Effector CD8-positive, alpha-beta T cell (primary cell): ENCODE measurements at regions not wholly inside any gene's neighbourhood (a gene's known extent, or its start where the extent isn't known, plus 50 kb on each side); places are given as distances from the start of the nearest gene placed in this dataset.

ENCODE experiments used
- DNase-seq: peaks from one replicate; lab custom pipeline; 2025; lab: John Stamatoyannopoulos, UW

DNA sequence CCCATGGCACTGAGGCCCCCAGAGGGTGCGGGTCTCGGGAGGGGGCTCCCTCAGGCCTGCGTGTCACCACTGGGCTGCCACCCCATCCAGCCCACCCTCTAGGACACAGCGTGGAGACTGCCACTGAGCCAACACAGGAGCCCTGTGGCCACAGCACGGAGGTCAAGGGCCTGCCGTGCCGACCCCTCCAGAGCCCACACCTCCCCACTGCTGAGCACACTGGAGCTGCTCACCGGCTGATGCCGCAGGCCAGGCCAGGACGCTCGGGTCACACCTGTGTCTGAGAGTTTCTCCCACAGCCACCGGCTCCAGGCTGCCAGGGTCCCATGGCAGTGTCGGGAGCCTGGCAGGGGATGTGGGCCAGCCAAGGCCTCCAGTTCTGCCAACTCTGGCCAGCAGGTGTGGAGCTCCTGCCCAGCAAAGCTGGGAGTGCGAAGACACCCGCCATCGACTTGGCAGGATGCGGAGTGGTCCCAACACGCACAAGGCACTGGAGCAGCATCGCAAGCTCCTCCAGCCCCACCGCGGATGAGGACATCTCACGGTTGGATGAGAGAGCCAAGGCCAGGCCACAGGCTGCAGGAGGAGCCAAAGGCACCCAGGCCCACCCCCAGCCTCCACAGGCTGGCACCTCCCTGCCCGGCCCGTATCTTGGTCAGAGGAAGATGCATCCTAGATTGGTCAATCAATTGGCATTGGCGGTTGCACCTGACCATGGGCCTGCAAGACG is 187.1 kb downstream of the BRD1 start:
- DNase-seq = no peak

DNA sequence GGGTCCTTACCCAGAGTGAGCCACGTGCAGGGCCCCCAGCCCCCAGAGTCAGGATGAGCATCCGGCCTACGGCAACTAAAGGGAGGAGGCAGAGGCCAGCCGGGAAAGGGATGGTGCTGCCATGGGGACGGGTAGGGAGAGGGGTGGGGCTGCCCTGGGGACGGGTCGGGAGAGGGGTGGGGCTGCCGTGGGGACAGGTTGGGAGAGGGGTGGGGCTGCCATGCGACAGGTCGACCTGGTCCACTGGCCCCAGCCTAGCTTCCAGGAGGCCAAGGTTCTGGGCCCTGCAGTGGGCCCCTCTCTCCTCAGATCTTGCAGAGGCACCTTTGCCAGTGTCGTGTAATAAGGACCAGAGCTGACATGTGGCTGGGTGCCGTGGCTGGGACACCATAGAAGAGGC is 187.7 kb downstream of the BRD1 start:
- DNase-seq = no peak

DNA sequence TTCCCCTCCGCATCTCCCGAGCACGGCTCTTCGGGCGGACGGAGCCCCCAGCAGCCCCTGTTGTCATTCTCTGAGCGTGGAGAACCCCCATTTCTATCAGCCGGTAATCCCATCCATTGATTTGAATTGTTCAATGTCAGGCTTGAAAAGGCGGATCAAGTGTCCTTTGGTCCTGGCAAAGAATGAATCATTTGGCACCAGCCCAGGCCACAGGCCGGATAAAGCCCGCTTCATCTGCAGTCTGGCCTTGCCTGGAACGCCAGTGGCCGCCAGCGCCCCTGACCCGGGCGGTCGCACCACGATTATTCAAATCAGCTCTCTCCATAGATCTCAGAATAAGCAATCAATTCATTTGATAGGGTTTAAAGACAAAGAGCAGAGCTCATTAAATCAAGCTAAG is 188.9 kb downstream of the BRD1 start:
- no peak for DNase-seq

DNA sequence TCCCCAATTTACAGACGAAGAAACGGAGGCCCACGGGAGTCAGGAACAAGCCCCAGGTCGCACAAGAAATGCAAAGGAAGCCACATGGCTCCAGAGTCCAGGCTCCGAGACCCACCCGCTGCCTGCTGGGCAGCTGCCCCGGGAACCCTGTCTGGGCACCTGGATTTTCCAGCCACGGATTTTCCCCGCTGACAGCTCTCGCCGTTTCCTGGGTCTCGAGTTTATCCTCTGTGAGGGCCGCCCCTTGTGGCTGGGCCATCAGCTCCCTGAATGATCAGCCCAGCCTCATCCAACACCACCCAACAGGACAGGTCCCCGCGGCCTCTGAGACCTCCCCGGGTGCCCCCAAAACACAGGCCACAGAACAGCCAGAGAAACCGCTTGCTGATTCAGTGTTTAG is 189.7 kb downstream of the BRD1 start:
- no peak for DNase-seq

DNA sequence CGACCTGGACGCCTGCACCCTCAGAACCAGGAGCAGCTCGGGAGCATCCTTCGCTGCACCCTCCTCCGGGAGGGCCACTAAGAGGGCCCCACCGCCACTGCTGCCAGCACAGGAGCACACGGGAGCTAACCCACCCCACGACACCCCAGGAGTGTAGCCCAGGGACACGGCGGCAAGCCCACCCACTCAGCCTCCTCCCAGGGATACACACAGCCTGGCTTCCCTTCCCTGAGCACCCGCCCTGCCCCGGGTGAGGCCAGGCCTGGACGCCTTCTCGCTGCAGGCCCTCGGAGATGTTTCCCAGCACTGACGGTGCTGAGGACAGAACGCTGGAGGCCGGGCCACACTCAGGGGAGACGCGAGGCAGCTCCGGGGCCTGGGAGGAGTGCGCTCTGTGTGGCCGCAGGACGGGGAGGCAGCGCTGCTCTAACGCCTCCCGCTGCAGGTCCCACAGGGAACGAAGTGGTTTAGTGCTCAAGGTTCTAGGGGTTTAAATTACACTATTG is 190.4 kb downstream of the BRD1 start:
- DNase-seq = no peak

DNA sequence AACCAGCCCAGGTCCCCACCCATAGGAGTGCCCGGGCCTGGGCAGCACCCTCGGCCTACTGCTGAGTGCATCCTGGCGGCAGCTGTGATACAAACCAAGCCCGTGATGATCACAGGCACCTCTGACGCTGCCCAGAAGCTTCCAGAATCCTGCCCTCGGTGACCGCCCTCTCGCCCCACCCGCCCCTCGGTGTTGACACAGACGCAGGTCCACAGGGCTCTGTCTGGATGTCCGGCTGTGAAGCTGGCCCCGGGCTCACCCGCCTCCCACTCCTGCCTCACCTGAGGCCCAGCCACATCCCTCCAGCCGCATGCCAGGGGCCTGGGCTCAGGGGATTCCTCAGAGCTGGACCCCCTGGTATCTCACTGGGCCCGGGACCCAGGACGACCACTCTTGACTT is 191.0 kb downstream of the BRD1 start:
- DNase-seq = no peak

DNA sequence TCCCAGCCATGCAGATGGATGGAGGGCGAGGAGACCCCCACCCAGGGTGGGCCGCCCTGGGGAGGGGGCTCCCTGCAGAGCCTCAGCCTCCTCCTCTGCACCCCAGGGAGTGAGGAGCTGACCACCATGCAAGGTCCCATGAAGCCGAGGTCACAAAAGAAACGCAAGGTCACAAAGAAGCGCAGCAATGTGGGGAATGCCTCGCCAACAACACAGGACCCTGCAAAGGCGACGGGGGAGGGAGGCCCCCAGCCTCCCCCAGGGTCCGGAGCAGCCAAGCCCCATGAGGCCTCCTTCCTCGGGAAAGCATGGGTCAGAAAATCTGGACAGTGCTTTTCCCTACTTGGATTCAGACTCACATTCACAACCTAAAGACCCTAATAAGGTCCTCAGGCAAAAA is 191.5 kb downstream of the BRD1 start:
- DNase-seq = no peak

DNA sequence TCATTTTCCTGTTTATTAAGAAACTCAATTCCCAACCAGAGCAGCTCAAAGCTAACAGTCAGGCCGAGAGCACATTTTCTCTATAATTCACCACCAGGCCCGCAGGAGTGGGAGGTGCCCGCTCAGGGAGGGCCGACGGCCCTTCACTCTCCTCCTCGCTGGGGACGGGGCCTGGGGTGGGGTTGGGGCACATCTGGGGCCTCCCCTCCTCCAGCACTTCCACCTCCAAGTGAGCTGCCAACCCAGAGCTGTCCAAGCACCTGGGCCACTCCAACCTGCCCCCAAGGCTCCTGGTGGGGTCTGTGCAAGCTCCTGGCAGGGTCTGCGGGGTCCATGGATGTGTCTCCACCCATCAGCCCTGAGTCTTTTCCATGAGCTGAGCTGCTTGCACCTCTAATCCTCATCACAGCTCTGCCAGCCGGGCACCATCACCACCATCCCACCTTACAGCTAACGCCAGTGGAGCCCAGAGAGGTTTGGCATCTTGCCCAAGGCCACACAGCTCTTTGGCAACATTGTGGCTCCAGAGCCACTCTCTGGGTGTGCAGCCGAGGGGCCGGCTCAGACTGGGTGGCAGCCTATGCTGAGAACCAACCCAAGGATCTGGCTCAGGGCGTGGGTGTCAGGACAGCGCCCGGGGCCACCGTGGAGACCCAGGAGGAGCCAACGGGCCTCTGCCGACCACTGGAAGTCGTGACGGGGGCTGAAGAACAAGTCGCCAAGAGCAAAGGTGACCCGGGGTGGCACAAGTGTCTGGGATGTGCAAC is 193.5 kb downstream of the BRD1 start:
- DNase-seq = no peak

DNA sequence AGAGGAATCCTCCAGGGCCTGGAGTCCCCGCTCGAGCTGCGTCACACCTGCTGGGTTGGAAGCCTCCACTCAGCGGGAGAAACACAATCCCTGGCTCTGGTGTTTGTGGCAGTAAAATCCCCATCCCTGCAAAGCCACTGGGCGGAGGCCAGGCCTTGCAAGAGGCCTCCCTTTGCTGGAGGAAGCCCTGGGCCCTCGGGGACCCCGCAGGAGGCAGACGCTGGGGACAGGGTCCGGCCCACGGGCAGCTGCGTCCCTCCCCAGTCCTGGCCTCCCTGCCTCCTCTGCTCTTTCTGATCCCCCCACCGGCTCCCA is 194.7 kb downstream of the BRD1 start:
- no peak for DNase-seq

DNA sequence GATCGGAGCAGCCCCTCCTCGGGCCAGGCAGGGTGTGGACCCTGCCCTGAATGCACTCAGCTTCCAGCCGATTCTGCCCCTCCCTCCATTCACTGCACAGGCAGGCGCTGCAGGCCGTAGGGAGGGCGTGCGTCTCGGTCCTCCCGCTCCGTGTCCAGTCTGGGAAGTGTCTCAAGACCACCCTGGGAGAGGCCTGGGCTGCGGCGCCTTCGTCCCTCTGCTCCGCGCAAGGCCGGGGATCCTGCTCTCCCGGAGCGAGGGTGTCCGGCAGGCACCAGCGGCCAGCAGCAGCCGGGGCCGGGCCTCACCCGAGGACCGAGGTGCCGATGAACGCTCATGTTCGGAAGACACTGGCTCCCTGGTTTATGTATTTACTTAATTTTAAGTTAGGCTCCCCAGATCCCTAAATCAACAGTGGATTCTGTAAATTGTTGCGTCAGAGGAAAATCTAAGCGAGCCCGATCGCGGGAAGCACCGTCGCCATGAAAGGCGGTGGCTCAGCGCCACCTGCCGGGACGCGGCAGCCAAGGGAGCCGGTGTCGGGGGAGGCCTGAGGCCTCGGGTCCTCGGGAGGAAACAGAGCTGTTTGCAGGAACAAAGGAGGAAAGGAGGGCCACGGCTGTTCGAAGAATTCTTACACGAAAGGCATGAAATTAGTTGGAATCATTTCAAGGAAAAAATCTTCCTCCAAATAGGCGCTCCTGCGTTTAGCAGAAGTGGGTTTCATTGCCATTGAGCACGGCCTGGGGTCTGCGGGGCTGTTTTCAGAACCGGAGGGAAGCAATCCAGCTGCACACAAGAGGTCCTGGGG is 195.3 kb downstream of the BRD1 start:
- no peak for DNase-seq

DNA sequence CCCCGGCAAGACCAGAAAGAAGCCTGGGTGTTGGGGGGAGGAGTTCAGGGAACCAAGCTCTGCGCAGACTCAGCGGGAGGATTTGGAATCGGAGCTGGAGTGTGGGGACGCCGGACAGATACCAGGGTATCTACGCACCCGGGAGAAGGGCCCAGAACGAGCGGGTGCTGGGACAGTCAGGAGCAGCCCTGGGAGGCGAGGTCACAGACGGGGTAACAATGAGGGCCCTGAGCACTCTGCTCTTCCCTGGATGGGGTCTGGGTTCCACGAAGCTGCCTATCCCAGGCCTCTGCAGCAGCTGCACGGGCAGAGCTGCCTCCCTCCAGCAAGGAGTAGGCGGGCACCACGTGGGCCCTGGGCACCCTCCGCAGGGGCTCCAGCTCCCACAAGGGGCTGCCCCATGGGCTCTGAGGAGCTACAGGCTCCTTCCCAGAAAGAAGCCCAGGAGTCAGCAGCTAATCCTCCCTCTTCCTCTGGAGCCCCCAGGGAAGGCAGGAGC is 197.2 kb downstream of the BRD1 start:
- DNase-seq = no peak

DNA sequence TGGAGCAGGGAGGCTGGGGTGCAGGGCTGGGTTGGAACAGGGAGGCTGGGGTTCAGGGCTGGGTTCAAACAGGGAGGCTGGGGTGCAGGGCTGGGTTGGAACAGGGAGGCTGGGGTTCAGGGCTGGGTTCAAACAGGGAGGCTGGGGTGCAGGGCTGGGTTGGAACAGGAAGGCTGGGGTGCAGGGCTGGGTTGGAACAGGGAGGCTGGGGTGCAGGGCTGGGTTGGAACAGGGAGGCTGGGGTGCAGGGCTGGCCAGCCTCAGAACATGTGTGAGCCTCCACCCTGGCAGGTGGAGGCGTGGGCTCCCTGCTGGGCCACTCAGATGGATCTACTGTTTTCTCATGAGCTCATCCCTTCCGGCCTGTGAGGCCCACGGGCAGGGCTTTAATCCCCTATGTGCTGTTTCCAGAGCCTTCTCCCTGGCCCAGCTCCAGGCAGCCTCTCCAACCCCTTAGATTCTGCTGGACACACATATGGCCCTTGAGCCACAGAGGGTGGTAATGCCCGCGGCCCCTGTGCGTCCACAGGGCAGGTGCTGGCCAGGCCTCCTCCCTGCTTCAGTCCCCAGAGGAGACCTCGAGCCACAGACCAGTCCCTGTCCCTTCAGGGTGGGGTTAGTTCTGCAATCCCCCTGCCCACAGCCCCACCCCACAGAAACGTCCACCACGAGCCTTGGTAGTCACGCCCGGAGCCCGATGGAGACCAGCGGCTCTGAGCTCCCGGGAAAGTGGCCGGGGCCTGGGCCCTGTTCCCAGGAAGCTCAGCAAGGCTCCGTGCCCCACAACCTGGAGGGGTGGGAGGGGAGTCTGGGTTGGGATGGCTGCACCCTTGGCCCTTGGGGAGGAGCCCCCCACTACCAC is 197.9 kb downstream of the BRD1 start:
- DNase-seq = no peak

DNA sequence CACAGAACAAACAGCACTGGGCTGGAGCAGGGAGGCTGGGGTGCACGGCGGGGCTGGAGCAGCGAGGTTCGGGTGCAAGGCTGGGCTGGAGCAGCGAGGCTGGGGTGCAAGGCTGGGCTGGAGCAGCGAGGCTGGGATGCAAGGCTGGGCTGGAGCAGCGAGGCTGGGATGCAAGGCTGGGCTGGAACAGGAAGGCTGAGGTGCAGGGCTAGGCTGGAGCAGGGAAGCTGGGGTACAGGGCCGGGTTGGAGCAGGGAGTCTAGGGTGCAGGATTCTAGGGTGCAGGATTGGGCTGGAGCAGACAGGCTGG is 198.5 kb downstream of the BRD1 start:
- DNase-seq = no peak

DNA sequence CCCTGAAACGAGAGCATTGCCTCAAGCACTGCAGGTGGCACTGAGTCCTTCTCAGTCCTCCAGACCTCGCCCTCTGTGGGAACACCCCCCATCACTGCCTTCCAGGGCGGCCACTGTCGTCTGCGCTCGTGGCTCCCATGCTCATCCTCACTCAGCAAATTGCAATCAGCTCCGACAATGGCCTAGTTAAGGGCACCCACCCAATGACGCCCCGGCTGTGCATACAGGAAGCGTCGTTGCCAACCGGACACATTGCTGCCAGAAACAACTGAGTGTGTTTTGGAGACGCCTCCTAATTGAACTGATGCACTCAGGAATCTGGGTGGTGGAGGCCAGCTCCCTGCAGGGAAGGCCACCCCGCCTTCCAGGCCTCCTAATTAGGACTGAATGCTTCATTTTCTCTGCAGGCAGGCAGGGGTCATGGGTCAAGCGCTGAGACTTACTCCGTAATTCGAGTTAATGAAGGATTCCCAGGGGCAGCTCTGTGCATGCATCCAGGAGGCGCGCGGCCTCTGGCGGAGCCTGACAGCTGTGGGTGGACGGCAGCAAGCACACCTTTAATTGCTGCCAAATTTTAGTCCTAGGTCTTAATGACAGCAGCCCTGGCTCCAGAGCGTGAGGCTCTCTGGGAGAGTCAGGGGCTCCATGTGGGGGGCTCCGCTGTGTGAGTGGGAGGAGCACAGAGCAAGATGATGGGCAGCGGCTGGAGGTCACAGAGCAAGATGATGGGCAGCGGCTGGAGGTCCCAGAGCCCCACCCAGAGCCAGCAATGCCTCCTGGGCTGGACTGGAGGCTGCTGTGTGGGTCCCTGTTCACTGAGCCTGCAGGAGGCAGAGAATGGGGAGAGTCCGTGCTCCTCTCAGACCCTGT is 199.0 kb downstream of the BRD1 start:
- no peak for DNase-seq

DNA sequence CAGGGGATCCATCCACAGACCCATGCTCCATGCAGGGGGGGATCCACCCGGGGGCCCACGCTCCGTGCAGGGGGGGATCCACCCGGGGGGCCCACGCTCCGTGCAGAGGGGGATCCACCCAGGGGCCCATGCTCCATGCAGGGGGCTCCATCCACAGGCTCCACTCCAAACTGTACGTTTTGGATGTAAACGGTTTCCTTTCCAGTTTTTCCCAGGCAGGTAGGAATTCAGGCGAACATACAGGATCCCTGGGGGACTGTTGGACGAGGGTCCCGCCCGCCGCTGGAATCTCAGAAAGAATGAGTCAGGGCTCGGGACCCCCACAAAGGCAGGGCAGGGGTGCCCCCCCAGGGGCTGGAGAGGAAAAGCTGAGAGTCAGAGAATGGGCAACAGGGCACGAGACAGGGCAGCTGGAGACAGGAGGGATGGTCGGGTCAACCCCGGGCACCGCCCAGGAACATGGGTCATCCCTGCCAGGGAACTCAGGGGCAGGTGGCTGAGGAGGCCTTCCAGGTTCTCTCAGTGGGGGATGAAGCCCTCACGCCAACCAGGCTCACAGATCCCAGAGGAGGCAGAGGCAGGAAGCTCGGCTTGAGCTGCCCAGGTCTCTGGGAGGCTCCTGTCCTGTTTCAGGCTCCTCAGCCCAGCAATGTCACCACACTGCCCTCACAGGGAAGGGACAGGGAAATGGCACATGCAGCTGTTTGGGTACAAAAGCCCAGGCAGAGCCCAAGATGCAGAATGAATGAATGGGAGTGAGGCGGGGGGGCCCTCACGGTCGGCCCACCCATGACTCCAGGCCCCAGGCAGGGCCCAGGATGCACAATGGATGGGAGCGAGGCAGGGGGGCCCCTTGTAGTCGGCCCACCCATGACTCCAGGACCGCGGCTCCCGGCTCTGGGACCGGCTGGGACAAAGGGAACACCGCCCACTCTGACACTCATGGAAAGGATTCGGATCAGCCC is 200.2 kb downstream of the BRD1 start:
- no peak for DNase-seq

DNA sequence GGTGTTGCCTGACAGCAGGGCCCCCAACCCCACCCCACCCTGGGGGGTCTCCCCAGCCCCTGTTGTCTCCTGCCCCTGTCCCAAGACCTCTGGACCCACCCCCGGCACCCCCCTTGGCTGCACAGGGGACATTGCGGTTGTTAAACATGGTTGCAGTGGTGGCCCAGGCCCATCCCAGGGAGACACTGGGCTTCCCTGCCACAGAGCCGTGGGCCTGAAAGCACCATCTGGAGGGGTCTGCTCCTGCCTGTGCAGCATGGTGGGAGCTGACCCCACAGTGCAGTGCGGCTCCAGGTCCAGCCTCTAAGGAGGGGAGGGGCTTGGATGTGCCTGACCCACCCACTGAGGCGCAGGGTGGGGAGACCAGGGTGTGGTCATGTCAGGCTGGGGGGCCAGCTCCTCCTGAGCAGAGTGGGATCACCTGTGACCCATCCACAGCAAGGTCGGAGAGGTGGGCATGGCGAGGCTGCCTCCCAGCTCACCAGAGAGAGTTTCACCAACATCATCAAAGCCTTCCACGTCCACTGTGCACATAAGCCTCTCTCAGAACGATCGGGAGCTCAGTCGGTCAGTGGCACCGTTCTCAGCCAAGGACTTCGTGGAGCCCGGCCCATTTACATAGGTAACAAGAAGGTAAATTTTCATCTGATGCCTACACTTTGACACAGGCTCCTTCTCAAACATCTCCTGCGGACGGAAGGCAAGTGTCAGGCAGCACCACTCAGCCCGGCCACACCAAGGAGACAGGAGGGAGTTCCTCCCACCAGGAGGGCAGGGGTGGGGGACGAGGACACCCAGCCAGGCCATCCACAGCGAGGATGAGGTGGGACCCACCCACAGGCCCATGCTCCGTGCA is 201.1 kb downstream of the BRD1 start:
- no peak for DNase-seq

DNA sequence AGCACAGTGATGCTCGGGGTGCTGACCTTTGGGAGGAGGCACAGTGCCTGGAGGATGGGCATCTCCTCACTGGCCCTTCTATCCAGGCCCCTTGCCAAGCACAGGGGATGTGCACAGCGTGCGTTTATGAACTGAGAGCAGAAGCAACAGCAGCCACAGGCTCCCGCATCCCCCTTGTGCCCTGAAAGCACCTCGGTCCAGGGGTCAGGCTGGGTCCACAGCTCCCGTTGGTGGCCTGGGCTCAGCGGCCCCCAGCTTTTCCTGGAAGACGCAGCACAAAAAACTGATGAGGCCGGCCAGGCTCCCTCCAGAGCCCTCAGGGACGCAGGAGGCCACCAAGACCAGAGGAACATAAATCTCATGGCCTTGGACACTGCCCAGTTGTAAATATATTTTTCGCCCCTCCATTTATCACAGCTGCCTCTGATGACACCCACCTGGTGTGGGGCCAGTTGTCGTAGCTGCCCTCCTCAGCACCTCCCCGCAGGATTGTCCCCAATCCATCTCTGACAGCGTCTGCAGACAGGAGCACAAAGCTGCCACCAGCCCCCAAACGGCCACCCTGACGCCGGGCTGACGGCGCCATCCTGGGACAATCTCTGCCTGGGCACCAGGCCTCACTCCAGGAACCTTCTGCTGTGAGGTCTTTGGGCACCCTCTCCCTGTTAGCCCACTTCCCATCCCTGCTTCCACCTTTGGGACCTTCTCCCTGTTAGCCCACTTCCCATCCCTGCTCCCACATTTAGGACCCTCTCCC is 203.1 kb downstream of the BRD1 start:
- DNase-seq = no peak

DNA sequence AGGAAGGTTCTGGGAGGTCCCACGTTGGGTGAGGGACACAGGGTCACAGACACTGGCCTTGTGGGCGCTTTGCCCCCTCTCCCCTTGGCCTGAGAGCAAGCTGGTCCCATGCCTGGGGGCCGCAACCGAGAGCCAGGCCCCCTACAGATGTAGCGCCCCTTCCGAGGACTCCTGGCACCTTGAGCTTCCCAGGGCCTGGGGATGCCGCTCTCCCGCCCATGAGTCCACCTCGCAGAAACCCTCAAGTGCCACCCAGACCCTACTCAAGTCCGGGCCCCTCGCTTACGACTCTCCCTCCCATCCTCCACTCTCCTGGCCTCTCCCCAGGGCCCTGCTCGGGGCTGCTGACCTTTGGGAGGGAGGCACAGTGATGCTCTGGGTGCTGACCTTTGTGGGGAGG is 204.0 kb downstream of the BRD1 start:
- no peak for DNase-seq
